TTC549 (cell line): ENCODE measurements at regions not wholly inside any gene's neighbourhood (a gene's known extent, or its start where the extent isn't known, plus 50 kb on each side); places are given as distances from the start of the nearest gene placed in this dataset.

Experiments used
- FAIRE-seq: peaks from 2 replicates; lab custom pipeline; 2012; peaks lifted over from hg19 to GRCh38; lab: Jason Lieb, UNC

- FAIRE-seq, result no peak
Measured at GRCh38 chr2:128797937-128798336, 479.3 kb upstream of the HS6ST1 start.

- FAIRE-seq, result no peak
Measured at GRCh38 chr2:128798502-128799283, 480.0 kb upstream of the HS6ST1 start.

- no peak for FAIRE-seq
Measured at GRCh38 chr2:128799284-128799552, 480.6 kb upstream of the HS6ST1 start.

- FAIRE-seq, result no peak
Measured at GRCh38 chr2:128799730-128800129, 481.1 kb upstream of the HS6ST1 start.

- no peak for FAIRE-seq
Measured at GRCh38 chr2:128801576-128801975, 482.9 kb upstream of the HS6ST1 start.

GRCh38 chr2:128803222-128803621 lies 484.6 kb upstream of the HS6ST1 start:
- no peak for FAIRE-seq

- no peak for FAIRE-seq
Measured at GRCh38 chr2:128805237-128805636, 486.6 kb upstream of the HS6ST1 start.

- FAIRE-seq, result no peak
Measured at GRCh38 chr2:128805918-128806317, 487.2 kb upstream of the HS6ST1 start.

GRCh38 chr2:128807317-128807716 lies 488.6 kb upstream of the HS6ST1 start:
- FAIRE-seq, result no peak

GRCh38 chr2:128808462-128809258 lies 490.0 kb upstream of the HS6ST1 start:
- FAIRE-seq, result no peak

- FAIRE-seq, result no peak
Measured at GRCh38 chr2:128809259-128809636, 490.6 kb upstream of the HS6ST1 start.

- FAIRE-seq, result no peak
Measured at GRCh38 chr2:128809880-128810279, 491.2 kb upstream of the HS6ST1 start.

GRCh38 chr2:128812183-128812940 lies 493.7 kb upstream of the HS6ST1 start:
- FAIRE-seq, result no peak

- no peak for FAIRE-seq
Measured at GRCh38 chr2:128813352-128814034, 494.8 kb upstream of the HS6ST1 start.

- no peak for FAIRE-seq
Measured at GRCh38 chr2:128815248-128815647, 496.6 kb upstream of the HS6ST1 start.

- FAIRE-seq, result no peak
Measured at GRCh38 chr2:128817171-128817570, 498.5 kb upstream of the HS6ST1 start.

GRCh38 chr2:128817813-128818212 lies 499.1 kb upstream of the HS6ST1 start:
- no peak for FAIRE-seq

GRCh38 chr2:128818248-128818647 lies 499.6 kb upstream of the HS6ST1 start:
- FAIRE-seq, result no peak

GRCh38 chr2:128818704-128819491 lies 500.2 kb upstream of the HS6ST1 start:
- FAIRE-seq, result no peak

- FAIRE-seq, result no peak
Measured at GRCh38 chr2:128820452-128820851, 501.8 kb upstream of the HS6ST1 start.

- no peak for FAIRE-seq
Measured at GRCh38 chr2:128821010-128821409, 502.3 kb upstream of the HS6ST1 start.
